ENCODE measurements at regions not wholly inside any gene's neighbourhood (a gene's known extent, or its start where the extent isn't known, plus 50 kb on each side); places are given as distances from the start of the nearest gene placed in this dataset.

DNA sequence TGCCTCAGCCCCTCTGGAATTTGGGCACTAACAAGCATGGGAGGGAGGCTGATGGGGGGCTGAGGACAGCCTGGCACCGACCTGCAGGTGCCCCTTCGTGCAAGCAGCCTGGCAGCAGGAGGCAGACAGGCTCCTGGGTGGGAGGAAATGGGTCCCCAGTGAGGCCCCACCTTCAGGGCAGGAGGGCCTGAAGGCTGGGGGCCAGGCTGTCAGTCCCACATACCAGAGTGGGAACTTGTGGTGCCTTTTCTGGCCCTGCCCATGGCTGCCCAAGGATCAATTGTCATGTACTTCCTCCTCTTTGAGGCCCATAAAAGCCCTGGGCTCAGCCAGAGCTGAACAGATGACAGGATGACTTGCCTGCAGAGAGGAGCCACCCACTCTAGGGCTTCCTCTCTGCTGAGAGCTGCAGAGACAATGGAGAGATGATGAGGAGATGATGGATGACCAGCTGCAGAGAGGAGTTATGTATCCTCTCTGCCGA is 141.0 kb downstream of the PDHA2 start:
- no peaks in the 10 kb centered on the region for H3K4me1 Mint-ChIP-seq
- H3K27ac Mint-ChIP-seq = no peak overlapping the region
- H3K36me3 Mint-ChIP-seq = no peaks in the 10 kb centered on the region
- no peak overlapping the region for H3K4me3 Mint-ChIP-seq
- H3K9me3 Mint-ChIP-seq = peaks cover 7% of the 10 kb centered on the region
- no peaks in the 10 kb centered on the region for H3K27me3 Mint-ChIP-seq

DNA sequence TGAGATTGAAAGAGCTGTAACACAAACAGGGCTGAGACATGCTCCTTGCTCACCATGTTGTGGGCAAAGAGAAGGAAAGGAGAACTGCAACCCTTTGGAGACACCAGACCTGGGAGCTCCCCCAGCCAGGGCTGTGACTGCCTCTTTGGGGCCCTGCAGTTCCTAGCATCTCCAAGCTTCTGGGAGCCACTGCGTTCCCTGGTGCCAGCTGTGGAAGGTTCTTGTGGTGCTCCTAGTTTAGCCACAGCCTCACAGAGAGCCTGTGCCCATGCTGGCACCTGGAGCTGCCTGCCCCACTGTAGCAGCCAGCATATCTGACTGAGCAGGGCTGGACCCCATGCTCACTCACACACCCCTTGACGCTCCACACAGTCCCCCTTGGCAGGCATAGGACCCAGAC is 141.7 kb downstream of the PDHA2 start:
- Mint-ChIP-seq H3K27ac (no peak overlapping the region), H3K4me3 (no peak overlapping the region), H3K9me3 (peaks cover 7% of the 10 kb centered on the region), H3K36me3 (no peaks in the 10 kb centered on the region), H3K4me1 (no peaks in the 10 kb centered on the region), H3K27me3 (no peaks in the 10 kb centered on the region)

DNA sequence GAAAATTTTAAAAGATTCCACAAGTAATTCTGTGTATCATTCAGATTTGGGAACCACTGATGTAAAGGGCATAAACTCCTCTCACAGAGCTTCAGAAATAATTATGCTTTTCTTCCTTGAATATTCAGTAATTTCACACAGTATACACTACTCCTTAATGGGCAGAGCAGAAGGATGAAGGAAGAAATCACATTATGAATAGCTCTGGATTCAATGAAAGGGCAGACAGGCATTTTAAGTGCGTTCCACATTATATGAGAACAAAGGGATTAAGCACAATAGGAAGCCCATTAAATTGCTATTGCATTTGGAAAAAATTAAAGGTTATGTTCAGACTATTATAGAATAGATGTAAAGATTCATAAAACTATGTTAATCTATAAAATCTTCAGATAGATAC is 142.6 kb downstream of the PDHA2 start:
- Mint-ChIP-seq H3K9me3 (peaks cover 7% of the 10 kb centered on the region), H3K4me3 (no peak overlapping the region), H3K27ac (no peak overlapping the region), H3K4me1 (no peaks in the 10 kb centered on the region), H3K36me3 (no peaks in the 10 kb centered on the region), H3K27me3 (no peaks in the 10 kb centered on the region)

DNA sequence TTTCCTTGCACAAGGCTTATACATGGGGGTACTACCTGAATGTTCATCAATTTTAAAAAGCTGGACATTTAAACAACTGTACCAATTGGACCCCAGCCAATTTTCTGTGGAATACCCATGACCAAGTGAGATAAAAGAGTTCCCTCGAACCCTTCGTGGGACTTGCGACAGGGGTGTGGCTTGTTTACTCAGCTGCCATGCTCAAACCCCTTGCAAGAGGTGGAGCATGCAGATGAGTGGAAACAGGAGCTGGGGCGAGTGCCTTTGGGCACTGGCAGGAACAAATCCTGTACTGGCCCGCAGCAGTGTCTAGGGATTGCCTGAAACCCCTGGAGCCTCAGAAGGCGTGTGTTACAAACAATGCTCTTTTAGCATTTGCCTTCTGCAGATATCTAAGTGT is 144.2 kb downstream of the PDHA2 start:
- H3K4me3 Mint-ChIP-seq = no peak overlapping the region
- no peak overlapping the region for H3K27ac Mint-ChIP-seq
- H3K36me3 Mint-ChIP-seq = no peaks in the 10 kb centered on the region
- peaks cover 7% of the 10 kb centered on the region for H3K9me3 Mint-ChIP-seq
- H3K4me1 Mint-ChIP-seq = no peaks in the 10 kb centered on the region
- no peaks in the 10 kb centered on the region for H3K27me3 Mint-ChIP-seq

DNA sequence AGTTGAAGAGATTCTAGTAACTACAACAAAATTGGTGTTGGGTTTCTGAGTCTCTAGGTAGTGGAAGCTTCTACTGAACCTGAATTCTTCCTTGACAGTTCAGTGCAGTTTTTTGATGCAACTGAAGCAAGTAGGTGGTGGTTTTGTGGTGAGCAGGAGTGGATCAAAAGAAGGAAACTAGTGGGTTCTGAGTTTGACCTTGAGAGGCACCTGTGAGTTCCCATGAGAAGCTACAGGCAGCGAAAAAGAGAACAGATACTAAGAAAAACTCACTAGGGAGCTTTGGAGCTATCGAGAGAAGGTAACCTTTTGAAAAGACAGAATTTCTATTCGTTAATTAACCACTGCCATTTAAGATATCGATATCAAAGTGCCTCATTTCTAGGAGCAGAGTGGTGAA is 145.2 kb downstream of the PDHA2 start:
- peaks cover 7% of the 10 kb centered on the region for H3K9me3 Mint-ChIP-seq
- no peak overlapping the region for H3K27ac Mint-ChIP-seq
- H3K4me1 Mint-ChIP-seq = no peaks in the 10 kb centered on the region
- no peak overlapping the region for H3K4me3 Mint-ChIP-seq
- H3K27me3 Mint-ChIP-seq = no peaks in the 10 kb centered on the region
- no peaks in the 10 kb centered on the region for H3K36me3 Mint-ChIP-seq

DNA sequence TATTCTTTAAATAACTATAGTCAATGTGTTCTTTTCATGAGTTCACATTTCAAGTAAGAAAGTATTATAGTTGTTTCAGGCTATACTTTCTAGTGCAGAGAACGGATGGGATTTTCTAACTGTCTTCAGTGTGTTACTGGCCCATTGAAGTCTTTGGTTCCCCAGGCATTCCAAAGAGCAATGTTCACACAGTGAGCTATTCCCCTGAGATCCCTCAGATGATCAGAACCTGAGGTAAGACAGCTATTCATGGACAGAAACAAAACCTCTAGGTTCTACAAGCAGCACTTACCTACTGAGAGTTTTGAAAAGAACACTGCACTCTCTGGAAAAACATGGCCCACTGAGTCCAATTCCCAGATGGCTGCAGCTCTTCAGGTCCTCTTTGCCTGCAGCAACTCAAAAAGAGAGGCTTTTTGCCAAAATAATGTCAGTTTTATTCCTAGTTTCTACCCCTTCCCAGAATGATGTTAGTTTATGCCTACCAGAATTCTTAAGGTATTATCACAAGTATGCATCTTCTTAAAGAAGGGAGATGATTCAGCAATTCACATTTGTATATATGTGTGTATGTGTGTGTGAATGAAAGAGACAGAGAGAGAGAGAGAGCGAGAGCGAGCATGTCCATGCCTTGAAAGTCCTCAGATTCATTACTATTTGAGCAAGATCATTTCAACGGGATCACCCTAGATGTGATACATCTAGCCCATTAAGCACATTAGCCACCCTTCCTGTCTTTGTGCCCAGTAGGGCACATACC is 146.1 kb downstream of the PDHA2 start:
- no peak overlapping the region for H3K27ac Mint-ChIP-seq
- H3K4me1 Mint-ChIP-seq = no peaks in the 10 kb centered on the region
- H3K36me3 Mint-ChIP-seq = no peaks in the 10 kb centered on the region
- no peaks in the 10 kb centered on the region for H3K27me3 Mint-ChIP-seq
- H3K4me3 Mint-ChIP-seq = no peak overlapping the region
- H3K9me3 Mint-ChIP-seq = peaks cover 7% of the 10 kb centered on the region

DNA sequence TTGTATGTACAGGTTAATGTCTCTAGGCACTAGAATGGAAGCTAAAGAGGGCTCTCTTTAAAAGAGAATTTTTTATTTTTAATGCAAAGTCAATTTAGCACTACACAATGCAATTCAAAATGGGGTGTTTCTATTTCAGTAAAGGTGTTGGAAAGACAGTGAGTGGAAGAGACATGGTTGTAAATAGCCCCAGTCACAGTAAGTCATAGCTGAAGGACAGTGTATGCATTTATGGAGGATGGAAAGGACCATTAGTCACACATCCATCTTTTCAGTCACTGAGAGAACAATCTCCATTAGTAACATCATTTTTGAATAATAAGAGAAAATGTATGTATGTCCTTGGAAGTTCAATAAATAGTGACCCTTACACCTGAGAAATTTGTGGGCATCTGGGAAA is 148.0 kb downstream of the PDHA2 start:
- Mint-ChIP-seq H3K4me1 (no peaks in the 10 kb centered on the region), H3K4me3 (no peak overlapping the region), H3K27me3 (no peaks in the 10 kb centered on the region), H3K9me3 (peaks cover 7% of the 10 kb centered on the region), H3K27ac (no peak overlapping the region), H3K36me3 (no peaks in the 10 kb centered on the region)

DNA sequence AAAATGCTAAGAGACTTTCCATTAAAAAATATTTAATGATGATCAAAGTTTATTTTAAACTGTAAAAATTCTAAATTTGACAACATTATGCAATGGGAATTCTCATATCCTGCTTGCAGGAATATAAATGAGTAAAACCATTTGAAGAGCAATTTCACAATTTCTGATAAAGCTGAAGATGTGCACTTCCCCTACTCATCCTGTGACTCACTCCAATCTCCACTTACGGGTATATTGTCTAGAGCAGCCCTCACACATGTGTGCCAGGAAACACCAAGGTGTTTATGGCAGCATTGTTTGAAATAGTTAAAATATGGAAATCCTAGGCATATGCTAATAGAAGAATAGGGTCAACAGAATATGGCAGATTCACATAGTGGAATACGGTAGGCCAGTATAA is 158.4 kb downstream of the PDHA2 start:
- H3K4me3 Mint-ChIP-seq = no peak overlapping the region
- H3K4me1 Mint-ChIP-seq = no peaks in the 10 kb centered on the region
- H3K36me3 Mint-ChIP-seq = no peaks in the 10 kb centered on the region
- no peaks in the 10 kb centered on the region for H3K9me3 Mint-ChIP-seq
- no peak overlapping the region for H3K27ac Mint-ChIP-seq
- no peaks in the 10 kb centered on the region for H3K27me3 Mint-ChIP-seq

DNA sequence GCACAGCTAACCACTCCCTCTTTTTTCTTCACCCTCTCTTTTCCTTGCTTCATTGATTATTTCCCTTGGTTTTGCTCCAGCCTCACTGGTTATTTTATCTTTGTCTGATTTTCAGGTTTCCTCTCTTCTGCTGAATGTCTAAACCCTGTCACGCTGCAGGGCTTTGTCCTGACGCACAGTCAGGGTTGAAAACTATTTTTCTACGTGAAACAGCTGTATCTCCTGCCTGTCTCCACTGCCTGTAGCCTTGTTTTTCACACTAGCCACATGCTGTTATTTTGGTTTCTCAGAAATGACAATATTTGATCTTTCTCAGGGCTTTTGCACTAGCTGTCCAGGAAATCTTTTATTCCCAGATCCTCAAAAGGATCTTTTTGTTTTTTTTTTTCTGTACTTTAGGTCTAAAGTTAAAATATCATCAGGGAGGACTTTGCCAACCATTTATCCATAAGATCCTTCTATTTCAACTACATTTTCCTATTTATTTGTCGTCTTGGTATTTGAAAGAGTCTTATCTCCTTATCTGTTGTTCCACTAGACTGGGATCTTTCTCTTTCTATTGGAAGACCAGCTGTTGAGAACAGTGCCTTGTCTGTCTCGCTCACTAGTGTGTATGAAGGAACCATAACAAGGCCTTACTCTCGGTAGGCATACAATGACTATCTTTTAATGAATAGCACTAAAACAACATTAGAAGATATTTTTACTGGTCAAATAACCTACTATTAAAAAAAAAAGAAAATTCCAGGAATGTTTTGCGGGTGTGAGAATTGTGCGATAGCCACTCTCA is 164.3 kb downstream of the PDHA2 start:
- Mint-ChIP-seq H3K9me3 (no peaks in the 10 kb centered on the region), H3K4me1 (no peaks in the 10 kb centered on the region), H3K27ac (no peak overlapping the region), H3K27me3 (no peaks in the 10 kb centered on the region), H3K36me3 (no peaks in the 10 kb centered on the region), H3K4me3 (no peak overlapping the region)

DNA sequence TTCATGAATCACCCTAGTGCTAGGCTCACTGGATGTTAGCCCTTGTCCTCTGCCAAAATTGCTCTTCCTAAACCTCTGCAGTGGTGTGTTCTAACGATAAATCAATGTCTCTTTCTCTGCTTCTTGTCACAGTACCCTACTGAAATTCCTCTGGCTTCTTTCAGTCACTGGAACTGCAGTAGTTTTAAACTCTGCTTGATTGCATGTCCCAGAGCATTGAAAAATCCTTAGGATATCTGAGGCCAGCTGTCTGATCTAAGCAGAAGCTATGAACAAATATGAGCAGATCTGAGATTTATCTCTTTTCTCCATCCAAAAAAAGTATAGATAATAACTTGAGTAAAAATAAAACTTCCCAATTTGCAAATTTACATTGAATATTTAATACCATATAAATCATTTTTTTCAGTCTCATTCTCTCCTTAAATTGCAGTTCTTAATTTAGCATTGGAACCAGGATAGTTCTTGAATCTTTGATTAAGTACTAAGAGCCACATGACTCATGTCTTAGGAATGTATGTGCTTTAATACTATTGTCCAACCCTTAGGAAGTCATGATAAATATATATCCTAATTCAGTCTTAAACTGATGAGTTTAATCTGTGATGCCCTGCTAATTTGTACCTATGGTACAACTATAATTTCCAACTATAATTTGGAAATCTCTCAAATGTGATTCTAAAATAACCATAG is 169.7 kb downstream of the PDHA2 start:
- Mint-ChIP-seq H3K27ac (no peak overlapping the region), H3K27me3 (peaks cover 1% of the 10 kb centered on the region), H3K4me1 (no peaks in the 10 kb centered on the region)

DNA sequence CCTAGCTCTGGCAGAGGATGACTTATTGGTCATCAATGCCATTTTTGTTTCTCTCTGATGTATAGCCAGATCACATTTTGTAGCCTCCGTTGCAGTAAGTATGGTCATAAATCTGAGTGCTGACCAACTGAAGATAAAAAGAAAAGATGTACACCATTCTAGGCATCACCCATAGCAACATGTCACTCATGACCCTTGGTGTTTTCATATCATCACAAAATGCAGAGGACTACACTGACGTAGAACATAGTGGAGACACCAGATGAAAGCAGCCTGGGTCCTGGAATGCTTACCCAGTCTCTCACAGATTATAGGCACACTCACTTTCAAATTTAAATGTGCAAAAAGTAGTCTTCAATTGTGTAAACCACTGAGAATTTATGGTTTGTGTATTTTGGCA is 172.8 kb downstream of the PDHA2 start:
- Mint-ChIP-seq H3K36me3 (no peaks in the 10 kb centered on the region), H3K9me3 (no peaks in the 10 kb centered on the region), H3K27ac (no peak overlapping the region), H3K4me1 (no peaks in the 10 kb centered on the region), H3K4me3 (no peak overlapping the region), H3K27me3 (peaks cover 1% of the 10 kb centered on the region)

More for the DNA sequence above, 169.7 kb downstream of the PDHA2 start:
- no peak overlapping the region for H3K4me3 Mint-ChIP-seq
- no peaks in the 10 kb centered on the region for H3K9me3 Mint-ChIP-seq
- H3K36me3 Mint-ChIP-seq = no peaks in the 10 kb centered on the region

DNA sequence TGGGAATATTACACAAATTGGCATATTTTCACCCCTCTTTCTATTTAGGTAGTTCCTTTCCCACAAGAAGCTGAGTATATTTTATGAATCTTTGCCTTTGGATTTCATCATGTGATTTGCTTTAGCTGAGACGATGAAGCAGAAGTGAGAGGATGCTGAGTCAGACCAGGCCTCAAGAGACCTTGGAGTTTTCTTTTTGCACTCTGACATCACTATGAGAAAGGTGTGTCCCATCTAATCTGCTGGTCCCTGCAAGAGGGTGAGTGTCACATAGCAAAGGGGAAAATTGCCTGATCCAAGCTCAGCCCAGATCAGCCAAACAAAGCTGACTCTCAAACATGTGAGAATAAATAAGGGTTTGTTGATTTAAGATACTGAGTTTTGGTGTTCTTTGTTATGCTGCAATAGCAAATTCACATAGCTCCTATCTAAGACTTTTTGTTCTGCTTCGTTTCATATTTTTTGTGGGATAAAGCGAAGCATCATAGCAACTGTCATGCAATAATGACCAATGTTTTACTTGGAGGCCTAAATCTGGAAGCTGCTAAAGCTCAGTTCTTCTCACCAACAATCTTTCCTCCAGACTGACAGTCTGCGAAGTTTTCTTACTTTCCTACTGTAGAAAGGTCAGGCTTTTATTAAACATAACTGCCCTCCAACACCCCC is 176.9 kb downstream of the PDHA2 start:
- Mint-ChIP-seq H3K27ac (no peak overlapping the region), H3K4me1 (no peaks in the 10 kb centered on the region), H3K36me3 (no peaks in the 10 kb centered on the region), H3K27me3 (no peaks in the 10 kb centered on the region), H3K4me3 (no peak overlapping the region), H3K9me3 (peaks cover 10% of the 10 kb centered on the region)

DNA sequence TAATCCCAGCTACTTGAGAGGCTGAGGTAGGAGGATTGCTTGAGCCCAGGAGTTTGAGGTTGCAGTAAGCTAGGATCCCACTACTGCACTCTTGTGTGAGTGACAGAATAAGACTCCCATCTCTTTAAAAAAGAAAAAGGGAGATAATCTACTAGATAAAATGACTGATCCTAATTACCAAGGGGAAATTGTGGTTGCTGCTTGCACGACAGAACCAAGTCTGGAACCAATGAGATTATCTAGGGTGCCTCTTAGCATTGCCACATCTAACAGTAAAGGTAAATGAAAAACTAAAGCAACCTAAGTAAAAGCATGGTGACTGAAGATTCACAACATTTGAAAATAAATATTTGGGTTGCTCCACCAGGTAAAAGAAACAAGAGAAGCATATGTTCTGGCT is 185.1 kb downstream of the PDHA2 start:
- Mint-ChIP-seq H3K27ac (no peak overlapping the region), H3K27me3 (no peaks in the 10 kb centered on the region), H3K4me3 (no peak overlapping the region), H3K4me1 (no peaks in the 10 kb centered on the region), H3K36me3 (no peaks in the 10 kb centered on the region), H3K9me3 (peaks cover under 1% of the 10 kb centered on the region)

DNA sequence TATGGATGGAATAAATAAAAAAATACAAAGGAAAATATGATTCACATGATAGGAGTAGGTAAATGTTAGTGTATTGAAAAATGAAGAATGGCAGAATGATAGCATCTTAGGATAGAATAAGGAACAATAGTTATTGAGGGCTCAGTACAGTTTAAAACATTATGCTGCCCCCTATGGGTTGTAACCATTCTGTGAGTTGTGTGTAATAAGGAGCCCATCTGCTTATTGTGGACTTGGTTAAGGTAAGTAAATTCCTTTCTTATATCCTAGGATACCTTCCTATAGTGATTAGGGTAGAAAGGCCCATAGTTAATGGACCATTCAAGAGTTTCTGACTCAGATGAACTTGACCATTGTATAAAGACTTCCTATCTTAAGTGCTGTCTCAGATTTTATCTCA is 195.8 kb downstream of the PDHA2 start:
- no peak overlapping the region for H3K4me3 Mint-ChIP-seq
- H3K27ac Mint-ChIP-seq = no peak overlapping the region
- H3K9me3 Mint-ChIP-seq = peaks cover 10% of the 10 kb centered on the region
- H3K36me3 Mint-ChIP-seq = no peaks in the 10 kb centered on the region
- no peaks in the 10 kb centered on the region for H3K4me1 Mint-ChIP-seq
- no peaks in the 10 kb centered on the region for H3K27me3 Mint-ChIP-seq

DNA sequence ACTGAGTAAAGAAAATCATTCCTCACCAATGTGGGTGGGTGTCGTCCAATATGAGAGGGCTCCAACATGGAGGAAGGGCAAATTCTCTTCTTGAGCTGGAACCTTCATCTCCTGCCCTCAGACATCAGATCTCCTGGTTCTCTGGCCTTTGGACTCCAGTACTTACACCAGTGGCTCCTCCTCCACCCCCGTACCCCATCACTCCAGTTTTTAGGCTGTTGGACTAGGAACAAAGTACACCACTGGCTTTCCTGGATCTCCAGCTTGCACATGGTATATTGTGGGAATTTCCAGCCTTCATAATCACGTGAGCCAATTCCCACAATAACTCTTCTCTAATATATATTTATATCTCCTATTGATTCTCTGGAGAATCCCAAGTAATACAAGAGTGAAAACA is 196.9 kb downstream of the PDHA2 start:
- H3K4me1 Mint-ChIP-seq = no peaks in the 10 kb centered on the region
- no peak overlapping the region for H3K27ac Mint-ChIP-seq
- no peak overlapping the region for H3K4me3 Mint-ChIP-seq
- no peaks in the 10 kb centered on the region for H3K36me3 Mint-ChIP-seq
- H3K9me3 Mint-ChIP-seq = peaks cover 6% of the 10 kb centered on the region
- no peaks in the 10 kb centered on the region for H3K27me3 Mint-ChIP-seq
